H1 (cell line): ENCODE measurements at regions not wholly inside any gene's neighbourhood (a gene's known extent, or its start where the extent isn't known, plus 50 kb on each side); places are given as distances from the start of the nearest gene placed in this dataset.

ENCODE experiments used
- CTCF ChIA-PET: fragments of 300-600 bp; sonication (Branson Sonifier 250); formaldehyde crosslinking; loops from one replicate; lab custom pipeline; 2021; ENCODE audit not compliant: partially characterized antibody; lab: Charles Lee
- POLR2A ChIA-PET: fragments of 300-600 bp; sonication (Branson Sonifier 250); formaldehyde crosslinking; loops from one replicate; lab custom pipeline; 2021; ENCODE audit warnings: inconsistent platforms; ENCODE audit not compliant: partially characterized antibody; lab: Charles Lee
- DNase-seq, 2 experiments: peaks; one replicate each; pipeline versions ENCODE4 v3.0.0 to v3.0.0-alpha.2; 2010 to 2022; ENCODE audit warnings: low spot score in 2 of 2, low read depth in 1 of 2, mixed read lengths in 1 of 2
- FAIRE-seq: peaks from 2 replicates; lab custom pipeline; 2011; peaks lifted over from hg19 to GRCh38; lab: Jason Lieb, UNC
- H2AFZ ChIP-seq: 2 replicates; pipeline ENCODE4 v1.8.1; 2012; ENCODE audit warnings: low read length, inconsistent platforms
- H2AK5ac ChIP-seq: 2 replicates; pipeline ENCODE4 v1.6.1; 2013; ENCODE audit warnings: low read depth, low read length
- H2BK120ac ChIP-seq: replicated peaks from 2 replicates; pipeline ENCODE3; 2013; ENCODE audit warnings: low read depth, low read length, inconsistent platforms
- H2BK12ac ChIP-seq: 2 replicates; pipeline ENCODE4 v1.6.1; 2013; ENCODE audit warnings: low read depth, low read length
- H2BK15ac ChIP-seq: 2 replicates; pipeline ENCODE4 v1.6.1; 2013; ENCODE audit warnings: low read length
- H2BK20ac ChIP-seq: 2 replicates; pipeline ENCODE4 v1.6.1; 2013; ENCODE audit warnings: low read length
- H2BK5ac ChIP-seq: 2 replicates; pipeline ENCODE4 v1.6.1; 2013; ENCODE audit warnings: low read depth, low read length
- H3K14ac ChIP-seq: 2 replicates; pipeline ENCODE4 v1.6.1; 2013; ENCODE audit warnings: inconsistent platforms; ENCODE audit not compliant: insufficient read length
- H3K18ac ChIP-seq: 2 replicates; pipeline ENCODE4 v1.6.1; 2013; ENCODE audit warnings: low read length; ENCODE audit errors: extremely low read depth
- H3K23ac ChIP-seq: 2 replicates; pipeline ENCODE4 v1.6.1; 2013; ENCODE audit warnings: inconsistent platforms; ENCODE audit not compliant: insufficient read length
- H3K23me2 ChIP-seq: 2 replicates; pipeline ENCODE4 v1.6.1; 2013; ENCODE audit warnings: low read depth, low read length
- H3K27ac ChIP-seq: 2 replicates; pipeline ENCODE4 v1.6.1; 2011; ENCODE audit warnings: low read depth, low read length, inconsistent platforms
- H3K27me3 ChIP-seq, 4 experiments: replicated peaks in 1 of 4; 1 replicate in 1 of 4; 2 replicates in 3 of 4; pipeline versions ENCODE4 v1.6.1 to v1.8.1; 2011 to 2013; ENCODE audit warnings: low read length in 3 of 4, mild to moderate bottlenecking in 3 of 4, inconsistent platforms in 2 of 4, mixed read lengths in 2 of 4, moderate library complexity in 1 of 4; ENCODE audit not compliant: control insufficient read depth in 3 of 4, insufficient read depth in 3 of 4; ENCODE audit errors: extremely low read depth in 1 of 4
- H3K36me3 ChIP-seq, 4 experiments: 2 replicates each; pipeline versions ENCODE4 v1.6.1 to v1.8.1; 2011 to 2013; ENCODE audit warnings: mild to moderate bottlenecking in 4 of 4, low read length in 3 of 4, moderate library complexity in 2 of 4, control low read depth in 1 of 4, inconsistent platforms in 1 of 4; ENCODE audit not compliant: insufficient read depth in 4 of 4, control insufficient read depth in 2 of 4
- H3K4ac ChIP-seq: replicated peaks from 2 replicates; pipeline ENCODE3; 2013; ENCODE audit warnings: low read length, low read depth, mixed read lengths, inconsistent platforms; ENCODE audit not compliant: insufficient read length
- H3K4me1 ChIP-seq, 4 experiments: replicated peaks in 1 of 4; 1 replicate in 1 of 4; 2 replicates in 3 of 4; pipeline versions ENCODE4 v1.6.1 to v1.8.1; 2011 to 2013; ENCODE audit warnings: low read length in 3 of 4, inconsistent platforms in 2 of 4, mixed read lengths in 1 of 4; ENCODE audit not compliant: insufficient read depth in 4 of 4, control insufficient read depth in 3 of 4
- H3K4me2 ChIP-seq, 2 experiments: 2 replicates each; pipeline versions ENCODE4 v1.6.1 to v1.8.1; 2011 to 2013; ENCODE audit warnings: low read depth in 2 of 2, low read length in 2 of 2, control low read depth in 1 of 2, inconsistent platforms in 1 of 2, mild to moderate bottlenecking in 1 of 2; ENCODE audit not compliant: insufficient read depth in 1 of 2
- H3K4me3 ChIP-seq, 4 experiments: fragments of 200-600, 300-600 bp in 1 of 4; sonication (generic), shearing (Covaris generic), sonication (Bioruptor Twin) in 1 of 4; 2 replicates each; pipeline versions ENCODE4 v1.5.1 to v1.8.1; 2011 to 2016; ENCODE audit warnings: low read length in 4 of 4, low read depth in 3 of 4, control low read depth in 2 of 4, inconsistent platforms in 2 of 4, mild to moderate bottlenecking in 2 of 4, mixed read lengths in 1 of 4, moderate library complexity in 1 of 4; ENCODE audit not compliant: insufficient read depth in 2 of 4; ENCODE audit errors: extremely low read depth in 1 of 4
- H3K56ac ChIP-seq: replicated peaks from 2 replicates; pipeline ENCODE3; 2013; ENCODE audit warnings: low read depth, mild to moderate bottlenecking, mixed read lengths, low read length, inconsistent platforms; ENCODE audit not compliant: insufficient read length
- H3K79me1 ChIP-seq: 2 replicates; pipeline ENCODE4 v1.6.1; 2013; ENCODE audit warnings: low read depth, low read length, control low read depth
- H3K79me2 ChIP-seq, 2 experiments: 2 replicates each; pipeline versions ENCODE4 v1.6.1 to v1.8.1; 2012 to 2013; ENCODE audit warnings: low read length in 2 of 2, mild to moderate bottlenecking in 2 of 2, inconsistent platforms in 1 of 2; ENCODE audit not compliant: insufficient read depth in 2 of 2, control insufficient read depth in 1 of 2
- H3K9ac ChIP-seq, 4 experiments: replicated peaks in 1 of 4; 1 replicate in 1 of 4; 2 replicates in 3 of 4; pipeline versions ENCODE4 v1.6.1 to v1.8.1; 2011 to 2013; ENCODE audit warnings: low read depth in 3 of 4, low read length in 3 of 4, control low read depth in 2 of 4, mild to moderate bottlenecking in 2 of 4, moderate library complexity in 2 of 4, inconsistent platforms in 1 of 4; ENCODE audit errors: extremely low read depth in 1 of 4
- H3K9me3 ChIP-seq, 2 experiments: 2 replicates each; pipeline versions ENCODE4 v1.6.1 to v1.8.1; 2012 to 2013; ENCODE audit warnings: mild to moderate bottlenecking in 2 of 2, moderate library complexity in 2 of 2, control low read depth in 1 of 2, inconsistent platforms in 1 of 2, low read depth in 1 of 2, low read length in 1 of 2, mixed read lengths in 1 of 2; ENCODE audit not compliant: insufficient read depth in 2 of 2
- H4K20me1 ChIP-seq, 2 experiments: replicated peaks in 1 of 2; 2 replicates each; pipeline versions ENCODE3 to v1.8.1; 2011 to 2013; ENCODE audit warnings: inconsistent platforms in 2 of 2, low read length in 2 of 2, mild to moderate bottlenecking in 1 of 2; ENCODE audit not compliant: insufficient read depth in 2 of 2, control insufficient read depth in 1 of 2
- H4K5ac ChIP-seq: 2 replicates; pipeline ENCODE4 v1.6.1; 2013; ENCODE audit warnings: low read length, low read depth, mixed read lengths, inconsistent platforms; ENCODE audit not compliant: insufficient read length
- H4K8ac ChIP-seq: 2 replicates; pipeline ENCODE4 v1.8.0; 2013; ENCODE audit warnings: mild to moderate bottlenecking, moderate library complexity, low read length, inconsistent platforms; ENCODE audit not compliant: insufficient read depth; ENCODE audit errors: extremely low read depth
- H4K91ac ChIP-seq: replicated peaks from 2 replicates; pipeline ENCODE3; 2013; ENCODE audit warnings: low read length, mixed read lengths, inconsistent platforms; ENCODE audit not compliant: insufficient read length
- BCL11A ChIP-seq, 2 experiments: IDR thresholded peaks; one replicate each; pipeline ENCODE4 v1.6.1; 2011; ENCODE audit warnings: low read depth in 2 of 2, low read length in 2 of 2, mild to moderate bottlenecking in 2 of 2
- CBX5 ChIP-seq: fragments of 300-800, 300-1000 bp; sonication (generic); IDR thresholded peaks from 2 replicates; pipeline ENCODE4 v1.7.1; 2016; ENCODE audit warnings: antibody characterized with exemption, low read length, low read depth
- SAP30 ChIP-seq: fragments of 300-600 bp; sonication (generic); IDR thresholded peaks from 2 replicates; pipeline ENCODE4 v1.7.1; 2012; ENCODE audit warnings: low read length, moderate library complexity, mild to moderate bottlenecking, inconsistent platforms; ENCODE audit not compliant: insufficient read depth, insufficient replicate concordance
- SRF ChIP-seq: IDR thresholded peaks from 2 replicates; pipeline ENCODE4 v1.6.1; 2011; ENCODE audit warnings: mild to moderate bottlenecking, low read depth, low read length, moderate library complexity
- TCF12 ChIP-seq: IDR thresholded peaks from 2 replicates; pipeline ENCODE4 v1.6.1; 2011; ENCODE audit warnings: low read depth, mild to moderate bottlenecking, low read length
- WGBS, 2 experiments: shearing (Covaris generic) in 1 of 2; methylation state at CpG; one replicate each; pipeline versions ENCODE4 v1.1.6 to v1.1.7; 2013 to 2015; ENCODE audit warnings: low lambda C conversion rate in 2 of 2, mixed read lengths in 2 of 2, inconsistent platforms in 1 of 2, low coverage in 1 of 2, missing lambda C conversion rate in 1 of 2; ENCODE audit not compliant: insufficient replicate concordance in 2 of 2, insufficient coverage in 1 of 2, insufficient read length in 1 of 2; ENCODE audit errors: extremely low coverage in 1 of 2, missing lambda C conversion rate in 1 of 2; 5-methylcytosine and 5-hydroxymethylcytosine counted together

DNA sequence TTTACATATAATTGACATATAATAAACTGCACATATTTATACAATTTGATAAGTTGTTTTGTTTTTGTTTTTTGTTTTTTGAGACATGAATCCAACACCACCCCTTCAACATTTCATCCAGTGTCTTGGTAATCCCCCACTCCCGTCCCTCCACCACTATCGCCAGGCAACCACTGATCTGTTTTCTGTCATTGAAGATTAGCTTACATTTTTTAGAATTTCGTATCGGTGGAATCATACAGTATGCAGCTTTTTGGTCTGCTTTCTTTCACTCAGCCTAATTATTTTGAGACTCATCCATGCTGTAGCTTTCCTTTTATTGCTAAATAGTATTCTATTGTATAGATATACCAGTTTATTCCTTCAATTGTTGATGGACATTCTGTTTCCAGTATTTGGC is 94.1 kb upstream of the FRY start:
- WGBS, 2 experiments = 96% methylated on average over 4 of the region's 4 CpGs; no CpG with 5 or more reads in 1 of the 2 experiments
- H3K27ac ChIP-seq = no peak overlapping the region
- H4K5ac ChIP-seq = no peak overlapping the region

More for the DNA sequence above, 94.1 kb upstream of the FRY start:
- Histone ChIP-seq H3K27me3 (no peaks in the 10 kb centered on the region), H4K91ac (no peak overlapping the region), H2AK5ac (no peak overlapping the region), H4K8ac (no peak overlapping the region), H3K4ac (no peak overlapping the region)
- TF ChIP-seq TCF12 = no peak
- no peak for TF ChIP-seq SRF
- TF ChIP-seq BCL11A (IDR thresholded peaks at IDR 0.05; ENCODE audit: low read depth in 2 of 2, low read length in 2 of 2) = no peak
- no peak for TF ChIP-seq CBX5
- no peak for TF ChIP-seq SAP30
- TF ChIP-seq, all 59 proteins: peak for 0
- Histone ChIP-seq H3K9ac (no peak overlapping the region), H3K23ac (no peak overlapping the region), H2BK120ac (no peak overlapping the region), H3K23me2 (no peaks in the 10 kb centered on the region; the same call in 1 of the 2 replicates), H3K4me3 (no peak overlapping the region), H3K56ac (no peak overlapping the region), H3K9me3 (no peaks in the 10 kb centered on the region), H3K14ac (no peak overlapping the region), H3K18ac (no peak overlapping the region), H3K79me1 (no peaks in the 10 kb centered on the region), H3K4me1 (no peaks in the 10 kb centered on the region), H2BK15ac (no peak overlapping the region), H2BK20ac (no peak overlapping the region), H2BK12ac (no peak overlapping the region), H3K4me2 (no peak overlapping the region), H3K79me2 (no peaks in the 10 kb centered on the region), H3K36me3 (no peaks in the 10 kb centered on the region), H2AFZ (no peak overlapping the region), H4K20me1 (no peaks in the 10 kb centered on the region), H2BK5ac (no peak overlapping the region)
- CTCF ChIA-PET = interaction anchor here (2.5 kb wide), 1 partner anchor 27 kb away, joined by 5 read pairs; no protein-coding TSS in a partner anchor
- POLR2A ChIA-PET = no interaction called here
- FAIRE-seq (no peak), DNase-seq (no peak)
